ENCODE measurements at regions not wholly inside any gene's neighbourhood (a gene's known extent, or its start where the extent isn't known, plus 50 kb on each side); places are given as distances from the start of the nearest gene placed in this dataset.

- peaks cover 0 to 11% (median 0%) of the 10 kb centered on the region in 11 donors for H3K9me3 ChIP-seq
- H3K36me3 ChIP-seq: no peaks in the 10 kb centered on the region
- H3K4me3 ChIP-seq: no peak overlapping the region
- DNase-seq (no peak), ATAC-seq (no peak)
- intact Hi-C loops (cut with DNase I): no loop called here
- WGBS, 2 donors: 62 to 70% methylated on average over 3 of the region's 3 CpGs
- TF ChIP-seq CTCF (IDR thresholded peaks at IDR 0.05): no peak
- H3K27ac ChIP-seq: no peak overlapping the region
- no peaks in the 10 kb centered on the region for H3K27me3 ChIP-seq
- H3K4me1 ChIP-seq: no peaks in the 10 kb centered on the region
Measured at GRCh38 chr2:36069074-36069473, 286.5 kb upstream of the CRIM1 start.

- Histone ChIP-seq H3K4me3 (no peak overlapping the region), H3K4me1 (no peaks in the 10 kb centered on the region), H3K9me3 (peaks cover 0 to 11% (median 0%) of the 10 kb centered on the region in 11 donors), H3K36me3 (no peaks in the 10 kb centered on the region), H3K27me3 (no peaks in the 10 kb centered on the region), H3K27ac (no peak overlapping the region)
- no peak for TF ChIP-seq CTCF (IDR thresholded peaks at IDR 0.05)
- DNase-seq: no peak
- intact Hi-C loops (cut with DNase I): no loop called here
- no peak for ATAC-seq
Measured at GRCh38 chr2:36068086-36068485, 287.5 kb upstream of the CRIM1 start.

GRCh38 chr2:36060133-36060532 lies 295.4 kb upstream of the CRIM1 start:
- WGBS, 2 donors: 51 to 54% methylated on average over 4 of the region's 4 CpGs
- Histone ChIP-seq H3K4me1 (no peaks in the 10 kb centered on the region), H3K27ac (no peak overlapping the region), H3K9me3 (peaks cover 0 to 7% (median 0%) of the 10 kb centered on the region in 11 donors), H3K27me3 (peaks cover 0 to 4% (median 0%) of the 10 kb centered on the region in 7 donors), H3K4me3 (no peak overlapping the region), H3K36me3 (no peaks in the 10 kb centered on the region)
- DNase-seq (no peak), ATAC-seq (no peak)
- TF ChIP-seq CTCF (IDR thresholded peaks at IDR 0.05): no peak
- intact Hi-C loops (cut with DNase I): no loop called here

- ATAC-seq (no peak), DNase-seq (no peak)
- no peak overlapping the region for H3K4me3 ChIP-seq
- no peaks in the 10 kb centered on the region for H3K36me3 ChIP-seq
- no peak overlapping the region for H3K27ac ChIP-seq
- no peaks in the 10 kb centered on the region for H3K4me1 ChIP-seq
- peaks cover 0 to 4% (median 0%) of the 10 kb centered on the region in 7 donors for H3K27me3 ChIP-seq
- intact Hi-C loops (cut with DNase I): no loop called here
- TF ChIP-seq CTCF (IDR thresholded peaks at IDR 0.05): no peak
- peaks cover 0 to 7% (median 0%) of the 10 kb centered on the region in 11 donors for H3K9me3 ChIP-seq
Measured at GRCh38 chr2:36059691-36060090, 295.9 kb upstream of the CRIM1 start.

- Histone ChIP-seq H3K27me3 (peaks cover 0 to 4% (median 0%) of the 10 kb centered on the region in 7 donors), H3K4me1 (no peaks in the 10 kb centered on the region), H3K4me3 (no peak overlapping the region), H3K36me3 (no peaks in the 10 kb centered on the region), H3K9me3 (peaks cover 0 to 7% (median 0%) of the 10 kb centered on the region in 11 donors), H3K27ac (no peak overlapping the region)
- no peak for ATAC-seq
- DNase-seq: no peak
- intact Hi-C loops (cut with DNase I): no loop called here
- TF ChIP-seq CTCF (IDR thresholded peaks at IDR 0.05): no peak
- 63 to 90% methylated on average over 2 of the region's 2 CpGs for WGBS, 2 donors
Measured at GRCh38 chr2:36058953-36059352, 296.6 kb upstream of the CRIM1 start.

All from heart right ventricle (tissue), 16 donors.